ENCODE measurements at regions not wholly inside any gene's neighbourhood (a gene's known extent, or its start where the extent isn't known, plus 50 kb on each side); places are given as distances from the start of the nearest gene placed in this dataset.

DNA sequence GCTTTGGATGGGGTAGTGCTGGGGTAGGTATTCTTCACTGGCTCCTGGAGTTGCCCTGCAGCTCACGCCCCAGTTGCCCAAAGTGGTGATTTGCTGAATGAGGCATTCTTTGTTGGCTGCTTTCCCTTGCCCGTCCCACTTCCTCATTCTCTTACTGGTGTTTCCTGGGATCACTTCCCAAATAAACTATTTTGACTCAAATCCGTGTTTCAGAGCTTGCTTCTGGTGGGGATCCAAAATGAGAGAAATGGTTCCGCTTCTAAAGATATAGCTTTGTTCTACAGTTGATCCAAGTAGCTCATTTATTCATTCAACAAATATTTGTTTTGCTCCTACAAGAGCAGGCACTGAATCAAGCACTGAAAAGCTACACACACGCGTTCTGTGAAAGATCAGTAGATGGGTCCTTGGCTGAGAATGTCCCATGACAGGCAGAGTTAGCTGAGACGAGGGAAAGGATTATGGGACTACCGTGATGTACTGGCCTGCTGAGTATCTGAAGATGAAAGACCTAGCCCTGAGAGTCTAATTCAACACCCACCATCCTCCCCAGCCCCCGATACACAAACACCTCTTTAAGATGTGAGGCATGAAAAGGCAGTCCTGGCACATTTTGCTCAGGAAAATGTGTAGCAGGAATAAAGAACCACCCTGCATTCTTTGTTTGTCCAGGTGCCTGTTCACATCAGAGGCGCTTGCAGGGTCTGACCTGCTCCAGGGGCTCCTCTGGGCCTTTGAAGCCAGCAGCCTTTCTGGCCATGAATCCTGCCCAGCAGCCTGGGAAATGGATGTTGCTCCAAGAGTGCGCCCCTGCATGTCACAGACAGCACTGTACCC, 143.1 kb upstream of the RANBP3L start:
- TF ChIP-seq POLR2A (IDR thresholded peaks at IDR 0.05) (no peak), EP300 (IDR thresholded peaks at IDR 0.05) (no peak)
- TF ChIP-seq, protein P1, sequence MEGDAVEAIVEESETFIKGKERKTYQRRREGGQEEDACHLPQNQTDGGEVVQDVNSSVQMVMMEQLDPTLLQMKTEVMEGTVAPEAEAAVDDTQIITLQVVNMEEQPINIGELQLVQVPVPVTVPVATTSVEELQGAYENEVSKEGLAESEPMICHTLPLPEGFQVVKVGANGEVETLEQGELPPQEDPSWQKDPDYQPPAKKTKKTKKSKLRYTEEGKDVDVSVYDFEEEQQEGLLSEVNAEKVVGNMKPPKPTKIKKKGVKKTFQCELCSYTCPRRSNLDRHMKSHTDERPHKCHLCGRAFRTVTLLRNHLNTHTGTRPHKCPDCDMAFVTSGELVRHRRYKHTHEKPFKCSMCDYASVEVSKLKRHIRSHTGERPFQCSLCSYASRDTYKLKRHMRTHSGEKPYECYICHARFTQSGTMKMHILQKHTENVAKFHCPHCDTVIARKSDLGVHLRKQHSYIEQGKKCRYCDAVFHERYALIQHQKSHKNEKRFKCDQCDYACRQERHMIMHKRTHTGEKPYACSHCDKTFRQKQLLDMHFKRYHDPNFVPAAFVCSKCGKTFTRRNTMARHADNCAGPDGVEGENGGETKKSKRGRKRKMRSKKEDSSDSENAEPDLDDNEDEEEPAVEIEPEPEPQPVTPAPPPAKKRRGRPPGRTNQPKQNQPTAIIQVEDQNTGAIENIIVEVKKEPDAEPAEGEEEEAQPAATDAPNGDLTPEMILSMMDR (IDR thresholded peaks at IDR 0.05): no peak
